Mammary epithelial cell (primary cell): ENCODE measurements at regions not wholly inside any gene's neighbourhood (a gene's known extent, or its start where the extent isn't known, plus 50 kb on each side); places are given as distances from the start of the nearest gene placed in this dataset.

Source experiments
- EZH2 ChIP-seq: IDR thresholded peaks from 2 replicates; pipeline ENCODE4 v1.6.1; 2012; ENCODE audit warnings: low read length, inconsistent platforms, borderline replicate concordance
- TF ChIP-seq, protein P1 (sequence below), 2 donors: IDR thresholded peaks in 1 of 2; conservative IDR thresholded peaks in 1 of 2; 2 replicates each; pipeline ENCODE4 v1.5.1; 2011 to 2012; ENCODE audit warnings: inconsistent platforms in 2 of 2, low read length in 2 of 2, mild to moderate bottlenecking in 2 of 2, control low read depth in 1 of 2, low read depth in 1 of 2; ENCODE audit not compliant: insufficient read depth in 1 of 2; ENCODE audit errors: extremely low read depth in 1 of 2

GRCh38 chr10:105793071-105793470, 1152.0 kb downstream of the SORCS3 start:
- TF ChIP-seq, protein P1, sequence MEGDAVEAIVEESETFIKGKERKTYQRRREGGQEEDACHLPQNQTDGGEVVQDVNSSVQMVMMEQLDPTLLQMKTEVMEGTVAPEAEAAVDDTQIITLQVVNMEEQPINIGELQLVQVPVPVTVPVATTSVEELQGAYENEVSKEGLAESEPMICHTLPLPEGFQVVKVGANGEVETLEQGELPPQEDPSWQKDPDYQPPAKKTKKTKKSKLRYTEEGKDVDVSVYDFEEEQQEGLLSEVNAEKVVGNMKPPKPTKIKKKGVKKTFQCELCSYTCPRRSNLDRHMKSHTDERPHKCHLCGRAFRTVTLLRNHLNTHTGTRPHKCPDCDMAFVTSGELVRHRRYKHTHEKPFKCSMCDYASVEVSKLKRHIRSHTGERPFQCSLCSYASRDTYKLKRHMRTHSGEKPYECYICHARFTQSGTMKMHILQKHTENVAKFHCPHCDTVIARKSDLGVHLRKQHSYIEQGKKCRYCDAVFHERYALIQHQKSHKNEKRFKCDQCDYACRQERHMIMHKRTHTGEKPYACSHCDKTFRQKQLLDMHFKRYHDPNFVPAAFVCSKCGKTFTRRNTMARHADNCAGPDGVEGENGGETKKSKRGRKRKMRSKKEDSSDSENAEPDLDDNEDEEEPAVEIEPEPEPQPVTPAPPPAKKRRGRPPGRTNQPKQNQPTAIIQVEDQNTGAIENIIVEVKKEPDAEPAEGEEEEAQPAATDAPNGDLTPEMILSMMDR (conservative IDR thresholded peaks at IDR 0.05 in 1 of 2, IDR thresholded peaks at IDR 0.05 in 1 of 2; ENCODE audit: extremely low read depth in 1 of 2, insufficient read depth in 1 of 2, low read depth in 1 of 2, low read length in 2 of 2), result no peak
- no peak for TF ChIP-seq EZH2
